GM19351 (cell line): ENCODE measurements at regions not wholly inside any gene's neighbourhood (a gene's known extent, or its start where the extent isn't known, plus 50 kb on each side); places are given as distances from the start of the nearest gene placed in this dataset.

Source experiments
- ATAC-seq: cut with Tn5 transposase; IDR thresholded peaks from one replicate; pipeline ENCODE4 v1.9.1; 2021; ENCODE audit warnings: mild to moderate bottlenecking, moderate library complexity; ENCODE audit not compliant: unreplicated experiment

- peak; percentile 82 for ATAC-seq
Measured at GRCh38 chr6:104326173-104327001, 533.3 kb downstream of the HACE1 start.

- peak; percentile 30 for ATAC-seq
Measured at GRCh38 chr6:104325341-104326172, 534.2 kb downstream of the HACE1 start.

GRCh38 chr6:104324301-104324700 lies 535.4 kb downstream of the HACE1 start:
- no peak for ATAC-seq

GRCh38 chr6:104322841-104323240 lies 536.9 kb downstream of the HACE1 start:
- ATAC-seq: no peak

- ATAC-seq: no peak
Measured at GRCh38 chr6:104321301-104321700, 538.4 kb downstream of the HACE1 start.

- no peak for ATAC-seq
Measured at GRCh38 chr6:104320896-104321295, 538.8 kb downstream of the HACE1 start.

GRCh38 chr6:104312851-104313250 lies 546.9 kb downstream of the HACE1 start:
- no peak for ATAC-seq

GRCh38 chr6:104306211-104306610 lies 553.5 kb downstream of the HACE1 start:
- no peak for ATAC-seq

GRCh38 chr6:104305206-104305605 lies 554.5 kb downstream of the HACE1 start:
- ATAC-seq: no peak

GRCh38 chr6:104301951-104302350 lies 557.8 kb downstream of the HACE1 start:
- ATAC-seq: no peak

GRCh38 chr6:104286641-104287040 lies 573.1 kb downstream of the HACE1 start:
- no peak for ATAC-seq

- ATAC-seq: no peak
Measured at GRCh38 chr6:104284872-104285271, 574.8 kb downstream of the HACE1 start.

- no peak for ATAC-seq
Measured at GRCh38 chr6:104282581-104282980, 577.1 kb downstream of the HACE1 start.

- ATAC-seq: peak; percentile 55
Measured at GRCh38 chr6:104281370-104281769, 578.3 kb downstream of the HACE1 start.

- no peak for ATAC-seq
Measured at GRCh38 chr6:104268389-104268788, 591.3 kb downstream of the HACE1 start.

- ATAC-seq: no peak
Measured at GRCh38 chr6:104266922-104267321, 592.8 kb downstream of the HACE1 start.

GRCh38 chr6:104256646-104257045 lies 603.1 kb downstream of the HACE1 start:
- no peak for ATAC-seq

GRCh38 chr6:104253236-104253635 lies 606.5 kb downstream of the HACE1 start:
- no peak for ATAC-seq

GRCh38 chr6:104252276-104252675 lies 607.4 kb downstream of the HACE1 start:
- ATAC-seq: no peak

- no peak for ATAC-seq
Measured at GRCh38 chr6:104251651-104252050, 608.1 kb downstream of the HACE1 start.

- ATAC-seq: no peak
Measured at GRCh38 chr6:104240865-104241264, 618.9 kb downstream of the HACE1 start.

- no peak for ATAC-seq
Measured at GRCh38 chr6:104239971-104240370, 619.7 kb downstream of the HACE1 start.
